ENCODE measurements at regions not wholly inside any gene's neighbourhood (a gene's known extent, or its start where the extent isn't known, plus 50 kb on each side); places are given as distances from the start of the nearest gene placed in this dataset.
"Not testable (repeated sequence)": the region's sequence is repeated elsewhere in the genome, so short reads cannot be mapped to it uniquely, and the experiment has no call there.

DNA sequence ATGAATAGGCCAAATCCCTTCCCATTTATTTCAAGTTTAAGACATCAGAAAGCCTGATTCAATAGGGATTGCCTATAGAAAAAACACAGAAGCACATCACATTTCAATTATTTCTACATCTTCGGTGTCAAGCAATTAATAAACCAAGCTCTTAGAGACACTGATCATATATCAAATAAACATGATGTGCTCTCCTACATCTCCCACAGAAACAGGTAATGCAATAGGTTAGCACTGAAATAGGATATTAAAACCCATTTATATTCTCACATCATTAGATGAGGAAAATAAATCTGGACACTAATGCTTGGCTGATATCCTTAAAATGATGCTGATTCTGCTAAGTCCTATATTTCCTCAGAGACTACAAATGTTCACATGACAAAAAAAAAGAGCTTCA, 364.7 kb downstream of the MBD2 start:
- ATAC-seq, result no peak
- DNase-seq, result no peak
- intact Hi-C loops (cut with DNase I), result loop anchor here in 1 of 2 donors (10.0 kb wide), 1 partner anchor 65 kb away; no protein-coding TSS in a partner anchor

DNA sequence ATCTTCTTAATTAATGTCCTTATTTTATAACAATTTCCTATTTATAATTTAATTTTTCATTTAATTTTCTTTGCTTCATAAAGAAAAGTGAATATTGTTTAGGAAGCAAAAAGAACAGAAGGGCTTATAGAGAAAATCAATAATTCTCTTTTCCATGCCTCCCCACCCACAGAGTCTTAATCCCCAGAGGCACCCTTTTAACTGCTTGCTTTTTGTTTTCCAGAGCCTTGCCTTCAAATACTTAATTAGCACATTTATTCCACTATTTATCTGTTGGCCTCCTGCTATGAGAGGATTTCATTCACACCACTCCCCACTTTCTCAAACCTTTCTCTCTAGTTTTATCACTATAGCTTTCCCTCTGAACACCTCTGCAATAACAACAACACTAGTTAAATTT, 373.6 kb downstream of the MBD2 start:
- ATAC-seq (no peak), DNase-seq (no peak)
- intact Hi-C loops (cut with DNase I), result no loop called here

DNA sequence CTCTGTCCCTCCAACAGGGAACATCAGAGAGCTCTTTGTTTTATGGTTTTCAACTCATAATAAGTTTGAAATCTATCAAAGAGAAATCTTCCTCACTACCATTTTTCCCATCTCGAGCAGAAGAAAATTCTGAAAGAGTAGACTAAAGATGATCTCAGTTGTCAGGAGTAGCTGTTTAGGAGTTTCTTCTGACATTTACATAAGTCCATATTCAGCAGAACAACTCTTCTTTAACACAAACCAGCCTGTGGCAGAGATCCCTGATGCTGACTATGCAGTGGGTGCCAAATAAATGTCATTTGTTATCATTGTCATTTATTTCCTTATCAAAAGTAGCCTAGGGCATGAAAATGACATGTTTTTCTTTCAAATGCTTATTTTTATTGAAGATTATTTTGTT, 380.7 kb downstream of the MBD2 start:
- intact Hi-C loops (cut with DNase I), result no loop called here
- no peak for ATAC-seq
- DNase-seq, result no peak

DNA sequence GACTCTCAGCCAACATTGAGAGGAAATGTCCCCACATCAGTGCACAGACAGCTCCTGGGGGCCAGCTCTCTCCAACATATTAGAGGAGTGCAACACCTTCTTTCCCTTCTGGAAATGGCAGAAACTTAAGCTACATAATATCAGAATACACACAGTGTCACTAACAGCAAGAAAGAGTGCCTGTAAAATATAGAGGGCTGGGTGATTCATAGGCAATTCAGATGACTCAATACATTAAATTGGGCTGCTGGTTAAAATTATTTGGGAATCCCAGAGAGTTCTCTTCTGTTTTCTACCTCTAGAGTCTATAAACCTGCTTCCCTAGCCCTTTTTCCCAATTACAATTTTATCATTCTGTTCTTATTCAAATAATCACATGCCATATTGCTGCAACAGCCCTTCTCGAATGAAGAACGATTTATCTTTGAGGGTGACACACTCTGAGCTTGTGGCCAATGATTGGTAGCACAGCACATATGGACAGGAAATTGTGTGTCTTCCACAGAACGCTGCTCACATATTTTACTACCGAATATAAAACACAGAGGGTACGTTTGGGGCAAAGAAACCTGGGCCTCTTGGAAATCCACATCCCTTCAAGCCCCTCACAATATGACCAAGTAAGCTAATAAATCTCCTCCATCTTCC, 381.2 kb downstream of the MBD2 start:
- intact Hi-C loops (cut with DNase I), result no loop called here
- DNase-seq (no peak), ATAC-seq (no peak)

DNA sequence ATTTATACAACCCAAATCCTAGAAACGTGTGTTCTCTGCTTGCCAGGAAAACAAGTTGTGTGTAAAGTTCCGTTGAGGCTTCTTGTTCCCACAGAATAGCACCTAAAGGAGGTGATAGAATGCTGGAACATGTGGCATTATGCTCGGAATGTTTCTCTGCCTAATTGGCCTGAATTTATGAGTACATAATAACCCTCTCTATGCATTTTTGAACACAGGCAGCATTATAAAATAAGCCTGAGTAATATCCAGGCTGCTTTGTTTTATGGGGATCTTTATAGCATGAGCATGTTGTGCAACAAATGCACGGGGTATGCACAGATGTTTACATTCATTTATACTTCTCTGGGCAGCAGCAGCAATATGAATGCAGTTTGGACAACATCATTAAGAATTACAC, 385.7 kb downstream of the MBD2 start:
- intact Hi-C loops (cut with DNase I), result no loop called here
- ATAC-seq (no peak), DNase-seq (no peak)

DNA sequence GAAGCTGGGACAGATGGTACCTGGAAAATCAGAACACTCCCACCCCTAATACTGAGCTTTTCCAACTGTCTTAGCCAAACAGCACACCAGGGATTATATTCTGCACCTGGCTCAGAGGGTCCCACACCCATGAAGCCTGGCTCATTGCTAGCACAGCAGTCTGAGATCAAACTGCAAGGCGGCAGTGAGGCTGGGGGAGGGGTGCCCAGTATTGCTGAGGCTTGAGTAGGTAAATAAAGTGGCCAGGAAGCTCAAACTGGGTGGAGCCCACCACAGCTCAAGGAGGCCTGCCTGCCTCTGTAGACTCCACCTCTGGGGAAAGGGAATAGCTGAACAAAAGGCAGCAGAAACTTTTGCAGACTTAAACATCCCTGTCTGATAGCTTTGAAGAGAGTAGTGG, 403.3 kb downstream of the MBD2 start:
- DNase-seq; ATAC-seq; intact Hi-C loops (cut with DNase I): not testable (repeated sequence)

DNA sequence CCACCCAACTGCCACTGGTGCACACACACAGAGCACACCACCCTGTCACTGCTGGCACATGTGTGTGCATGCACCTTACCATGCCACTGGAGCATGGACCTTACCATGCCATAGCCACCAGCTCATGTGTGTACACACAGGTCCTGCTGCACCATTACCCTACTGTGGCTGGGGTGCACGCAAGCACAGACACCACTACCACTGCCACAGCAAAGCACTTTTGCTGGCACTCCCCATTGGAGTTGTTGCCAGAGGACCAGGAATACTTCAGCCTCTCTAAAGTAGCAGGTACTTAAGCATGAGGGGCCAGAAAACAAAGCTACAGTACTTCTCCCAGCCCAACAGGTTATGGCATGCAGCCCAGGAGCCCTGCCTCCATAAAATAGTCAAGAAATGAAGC, 404.8 kb downstream of the MBD2 start:
- DNase-seq, result no peak
- intact Hi-C loops (cut with DNase I), result no loop called here
- no peak for ATAC-seq

DNA sequence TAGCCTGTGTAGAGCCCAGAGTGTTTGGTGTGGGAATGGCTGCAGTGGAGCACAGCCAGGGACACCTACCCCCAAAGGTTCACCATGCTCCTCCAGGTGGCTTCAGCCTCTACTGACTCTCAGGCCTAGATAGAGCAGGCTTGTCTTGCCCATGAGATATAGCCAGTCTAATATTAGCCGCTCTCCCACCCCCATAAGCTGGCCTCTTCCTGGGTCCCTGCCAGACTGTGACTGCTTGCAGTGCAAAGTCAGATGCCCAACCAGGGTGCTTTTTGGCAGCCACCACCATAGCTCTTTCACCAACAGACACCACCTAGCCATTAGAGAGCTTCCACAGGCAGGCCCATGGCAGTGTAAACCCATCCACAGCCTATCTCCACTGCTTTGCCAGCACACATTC, 405.3 kb downstream of the MBD2 start:
- intact Hi-C loops (cut with DNase I), result no loop called here
- DNase-seq, result no peak
- ATAC-seq, result peak in 1 of 2 donors; percentile 47

DNA sequence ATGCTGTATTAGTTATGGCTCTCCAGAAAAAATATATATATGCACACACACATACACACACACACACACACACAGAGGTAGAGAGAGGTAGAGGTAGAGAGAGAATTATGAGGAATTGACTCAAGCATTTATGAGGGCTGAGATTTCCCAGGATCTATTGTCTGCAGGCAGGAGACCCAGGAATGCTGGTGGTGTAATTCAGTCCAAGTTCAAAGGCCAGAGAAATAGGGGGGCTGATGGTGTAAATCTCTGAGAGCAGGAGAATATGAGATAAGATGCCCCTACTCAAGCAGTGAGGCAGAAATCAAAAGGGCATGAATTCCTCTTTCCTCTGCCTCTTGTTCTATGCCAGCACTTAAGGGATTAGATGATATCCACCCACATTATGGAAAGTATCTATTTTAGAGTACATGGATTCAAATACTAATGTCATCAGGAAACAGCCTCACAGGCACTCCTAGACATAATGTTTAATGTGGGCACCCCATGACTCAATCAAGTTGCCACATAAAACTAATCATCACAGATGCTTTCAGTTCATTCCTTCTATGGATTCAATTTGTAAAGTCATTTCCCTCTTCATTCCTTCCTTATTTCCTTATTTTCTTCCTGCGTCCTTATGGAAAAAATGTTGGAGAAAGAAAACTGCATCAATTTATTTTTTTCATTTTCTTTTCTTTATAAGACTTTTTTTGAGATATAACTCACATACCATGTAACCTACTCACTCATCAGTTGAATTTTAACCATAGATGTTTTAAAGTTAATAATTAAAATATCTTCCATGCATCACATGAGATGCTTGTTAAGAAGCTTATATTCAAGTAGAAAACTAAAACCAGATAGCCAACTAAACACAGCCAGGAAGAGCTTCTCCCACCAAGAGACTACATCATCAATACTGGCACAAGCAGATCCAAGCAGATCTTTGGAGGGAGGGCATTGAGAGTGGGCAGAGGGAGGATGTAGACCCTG, 406.2 kb downstream of the MBD2 start:
- intact Hi-C loops (cut with DNase I), result no loop called here
- DNase-seq (no peak), ATAC-seq (no peak)

DNA sequence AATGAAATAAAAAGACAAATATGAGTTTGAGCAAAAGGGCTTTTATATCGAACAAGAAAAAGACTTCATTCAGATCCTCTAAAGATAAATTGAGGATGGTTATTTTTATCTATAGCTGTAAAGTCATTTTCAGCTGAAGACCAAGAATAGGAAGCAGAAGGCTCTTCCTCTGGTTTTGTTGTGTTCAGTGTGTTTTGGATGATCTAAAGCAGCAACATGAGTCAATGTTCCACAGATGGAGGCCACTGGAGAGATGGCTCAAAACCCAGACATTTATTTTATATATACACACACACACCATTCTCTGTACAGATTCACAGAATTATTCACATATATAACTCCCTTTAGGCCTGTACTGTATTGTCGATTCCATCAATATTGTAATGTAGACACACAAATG, 424.3 kb downstream of the MBD2 start:
- ATAC-seq, result no peak
- intact Hi-C loops (cut with DNase I), result no loop called here

DNA sequence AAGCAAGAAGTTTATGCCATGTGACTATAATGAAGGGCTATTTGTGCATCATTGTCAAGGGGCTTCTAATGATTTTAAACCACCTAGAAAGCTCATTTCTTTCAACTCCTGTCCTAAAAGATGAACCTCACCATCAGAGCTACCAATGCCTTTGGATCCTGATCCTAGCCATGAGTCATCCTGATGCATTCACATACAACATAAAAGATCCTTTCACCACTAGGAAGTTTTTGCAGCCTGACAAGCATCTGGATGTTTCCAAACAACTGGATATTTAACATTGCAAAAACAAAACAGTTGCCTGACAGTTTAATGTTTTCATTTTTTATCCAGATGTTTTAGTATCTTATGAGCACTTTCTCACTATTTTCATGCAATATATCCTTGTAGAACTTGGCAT, 425.3 kb downstream of the MBD2 start:
- DNase-seq (no peak), ATAC-seq (peak in 1 of 2 donors; percentile 57)
- intact Hi-C loops (cut with DNase I), result no loop called here

More for the DNA sequence above, 424.3 kb downstream of the MBD2 start:
- DNase-seq, result no peak

DNA sequence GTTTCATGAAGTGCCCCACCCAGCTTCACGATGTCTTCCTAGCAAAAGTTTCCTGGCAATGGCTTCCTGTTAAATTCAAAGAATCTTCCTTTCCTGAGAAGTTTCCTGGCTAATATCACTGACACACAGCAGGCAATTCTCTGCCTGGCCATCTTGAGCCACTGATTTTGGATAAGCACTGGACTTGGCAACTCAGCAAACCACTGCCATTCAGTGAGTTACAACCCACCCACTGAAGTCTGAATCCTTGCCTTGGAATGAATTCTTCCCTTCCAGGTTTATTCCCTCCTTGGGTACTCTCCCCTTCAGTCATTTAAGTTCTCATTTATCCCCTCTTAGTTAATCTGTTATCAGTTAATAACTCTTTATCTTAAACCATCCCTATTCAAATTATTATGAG, 426.0 kb downstream of the MBD2 start:
- intact Hi-C loops (cut with DNase I), result no loop called here
- ATAC-seq (no peak), DNase-seq (no peak)

DNA sequence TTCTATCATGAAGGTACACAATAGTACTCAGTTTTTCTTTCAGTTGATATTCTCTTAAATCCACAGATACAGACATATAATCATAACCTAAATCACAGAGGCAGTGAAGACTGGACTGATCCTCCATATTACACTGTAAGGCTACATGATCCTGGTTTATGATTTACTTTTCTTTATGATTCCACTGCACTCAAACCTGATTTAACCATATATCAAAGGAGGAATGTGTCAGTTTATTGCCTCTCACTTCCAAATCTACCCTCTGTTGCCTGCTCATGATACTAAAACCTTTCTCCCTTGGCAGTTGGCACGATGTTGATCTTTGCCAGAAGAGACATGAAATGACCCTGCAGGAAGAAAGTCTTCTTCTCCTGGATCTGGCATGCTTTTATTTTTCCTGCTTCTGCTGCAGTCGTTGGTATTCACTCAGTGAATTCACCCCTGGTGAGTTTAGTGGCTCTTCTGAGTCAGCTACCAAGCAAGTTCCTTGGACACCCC, 426.4 kb downstream of the MBD2 start:
- no peak for ATAC-seq
- intact Hi-C loops (cut with DNase I), result no loop called here
- DNase-seq, result no peak

DNA sequence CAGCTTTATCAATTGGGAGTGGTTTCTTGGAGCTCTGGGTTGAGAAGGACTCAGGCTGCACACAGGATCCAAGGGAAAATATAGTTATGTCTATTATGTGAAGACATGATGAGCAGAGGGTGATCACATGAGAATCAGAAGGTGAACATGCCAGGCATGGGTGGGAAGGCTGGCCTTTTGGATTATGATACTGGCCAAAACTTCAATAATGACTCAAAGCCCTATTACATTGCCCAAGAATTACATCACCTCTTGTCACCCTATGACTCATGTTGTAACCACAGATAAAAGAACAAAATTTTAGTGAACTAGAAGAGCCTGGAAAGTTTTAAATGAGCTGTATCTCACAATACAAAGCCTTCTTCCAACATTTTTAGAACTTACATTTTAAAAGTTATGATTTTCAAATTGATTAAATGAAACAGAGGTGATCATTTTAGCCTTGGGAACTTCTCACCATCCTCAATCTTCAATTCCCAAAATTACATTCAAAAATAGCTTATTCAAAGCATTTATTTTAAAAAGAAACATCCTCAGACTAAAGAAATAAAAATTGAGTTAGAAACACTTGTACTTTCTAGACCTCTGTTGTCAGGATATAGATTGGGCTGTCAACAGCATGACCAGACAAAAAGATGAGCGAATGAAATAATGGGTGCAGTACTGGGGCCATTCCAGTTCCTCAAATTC, 428.3 kb downstream of the MBD2 start:
- no peak for DNase-seq
- intact Hi-C loops (cut with DNase I), result no loop called here

DNA sequence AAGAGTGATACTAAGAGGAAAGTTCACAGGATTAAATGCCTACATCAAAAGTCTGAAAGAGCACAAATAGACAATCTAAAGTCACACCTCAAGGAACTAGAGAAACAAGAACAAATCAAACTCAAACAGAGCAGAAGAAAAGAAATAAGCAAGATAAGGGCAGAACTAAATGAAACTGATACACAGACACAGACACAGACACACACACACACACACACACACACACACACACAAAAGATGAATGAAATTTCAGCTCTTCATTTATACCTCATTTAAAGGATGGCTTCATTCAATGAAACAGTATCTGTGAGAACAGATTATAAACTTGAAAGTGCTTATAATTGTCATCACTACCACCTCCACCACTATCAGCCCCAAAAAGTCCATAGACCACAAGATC, 428.9 kb downstream of the MBD2 start:
- intact Hi-C loops (cut with DNase I), result no loop called here
- ATAC-seq, result no peak
- DNase-seq, result no peak

More for the DNA sequence above, 428.3 kb downstream of the MBD2 start:
- peak; percentile 59 to 95 for ATAC-seq

DNA sequence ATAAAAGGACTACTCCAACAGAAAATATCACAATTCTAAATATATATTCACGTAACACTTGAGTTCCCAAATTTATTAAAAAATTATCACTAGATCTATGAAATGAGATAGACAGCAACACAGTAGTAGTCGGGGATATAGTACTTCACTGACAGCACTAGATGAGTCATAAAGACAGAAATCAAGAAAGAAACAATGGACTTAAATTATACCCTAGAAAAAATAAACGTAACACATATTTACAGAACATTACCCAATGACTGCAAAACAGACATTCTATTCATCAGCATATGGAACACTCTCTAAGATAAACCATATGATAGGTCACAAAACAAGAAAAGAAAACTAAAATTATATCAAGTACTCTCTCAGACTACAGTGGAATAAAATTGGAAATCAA, 429.4 kb downstream of the MBD2 start:
- no peak for ATAC-seq
- no peak for DNase-seq
- intact Hi-C loops (cut with DNase I), result no loop called here

DNA sequence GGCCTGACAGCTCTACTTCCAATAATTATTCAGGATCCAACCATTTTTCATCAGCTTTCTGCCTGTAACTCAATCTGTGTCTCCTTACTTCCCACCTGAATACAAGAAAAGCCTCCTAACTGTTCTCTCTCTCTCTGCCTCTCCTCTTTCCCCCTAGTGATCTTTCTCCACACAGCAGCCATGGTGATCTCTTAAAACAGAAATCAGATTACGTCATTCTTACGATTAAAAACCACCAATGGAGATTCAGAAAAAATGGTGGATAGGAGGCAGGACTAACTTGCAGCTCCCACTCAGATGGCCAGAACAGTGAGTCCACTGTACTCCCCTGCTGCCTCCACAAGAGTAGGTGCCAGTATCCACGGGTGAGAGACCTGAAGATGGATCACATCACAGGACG, 431.7 kb downstream of the MBD2 start:
- ATAC-seq, result no peak
- intact Hi-C loops (cut with DNase I), result no loop called here
- no peak for DNase-seq

DNA sequence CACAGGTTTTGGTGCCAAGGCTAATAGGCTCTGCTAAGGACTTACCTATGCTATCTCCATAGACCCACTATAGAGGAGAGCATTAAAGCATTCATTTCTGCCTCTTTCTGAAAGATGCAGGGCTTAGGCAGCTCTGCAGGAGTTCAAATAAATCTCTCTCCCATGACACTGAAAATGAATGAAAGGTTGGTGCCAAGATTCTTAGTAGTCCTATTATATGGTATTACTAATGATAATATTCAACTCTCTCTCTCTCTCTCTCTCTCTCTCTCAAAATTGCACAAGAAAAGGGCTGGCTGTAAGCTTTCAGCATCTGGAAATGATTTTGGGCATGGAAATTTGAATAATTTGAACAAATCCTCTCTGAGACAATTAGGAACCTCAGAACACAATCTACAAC, 433.7 kb downstream of the MBD2 start:
- peak in 1 of 2 donors; percentile 27 for ATAC-seq
- no peak for DNase-seq

DNA sequence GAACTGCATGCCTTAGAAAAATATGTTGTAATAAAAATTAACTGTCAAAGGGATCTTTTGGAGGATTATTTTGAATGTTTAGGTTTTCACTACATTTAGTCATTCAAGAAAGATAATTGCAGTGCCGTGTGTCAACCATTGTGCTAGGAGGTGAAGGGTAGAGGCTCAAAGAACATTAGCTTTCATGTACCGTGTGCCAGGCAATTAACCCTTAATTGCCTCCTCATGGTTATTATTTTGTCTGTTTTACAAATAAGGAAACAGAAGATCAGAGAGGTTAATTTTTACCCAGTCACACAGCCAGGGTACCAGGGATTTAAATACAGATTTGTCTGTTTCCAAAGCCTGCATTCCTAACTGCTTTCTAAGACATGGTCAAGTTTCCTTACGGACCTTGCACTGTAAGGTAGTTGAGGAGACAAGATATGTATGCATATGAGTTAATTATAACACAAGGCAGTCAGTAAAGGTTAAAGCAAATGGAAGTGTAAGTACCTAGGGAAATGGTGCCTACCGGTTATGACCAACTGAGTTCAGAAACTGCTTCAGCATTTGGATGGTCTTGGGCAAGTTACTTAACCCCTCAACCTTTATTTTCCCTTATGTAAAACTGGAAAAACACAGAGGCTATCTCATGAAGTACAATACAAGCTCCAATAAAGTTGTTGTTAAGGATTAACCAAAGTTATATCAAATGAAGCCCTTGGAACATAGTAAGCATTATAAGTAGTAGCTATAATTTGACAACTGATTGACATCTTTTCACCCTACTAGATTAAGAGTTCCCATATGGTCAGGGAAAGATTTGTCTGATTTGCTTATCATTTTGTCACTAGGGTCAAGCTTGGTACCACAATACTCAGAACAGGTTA, 434.9 kb downstream of the MBD2 start:
- ATAC-seq (no peak), DNase-seq (no peak)
- intact Hi-C loops (cut with DNase I), result no loop called here

More for the DNA sequence above, 433.7 kb downstream of the MBD2 start:
- intact Hi-C loops (cut with DNase I), result no loop called here

Data from left cardiac atrium (tissue), 4 donors.